Epithelial cell of esophagus (primary cell): ENCODE measurements at regions not wholly inside any gene's neighbourhood (a gene's known extent, or its start where the extent isn't known, plus 50 kb on each side); places are given as distances from the start of the nearest gene placed in this dataset.

Experiments
- DNase-seq: peaks from one replicate; pipeline ENCODE4 v3.0.0; 2010; ENCODE audit warnings: low read depth
- H3K4me3 ChIP-seq: 2 replicates; pipeline ENCODE4 v1.5.1; 2011; ENCODE audit warnings: mild to moderate bottlenecking, low read length, control low read depth
- TF ChIP-seq, protein P1 (sequence below): IDR thresholded peaks from 2 replicates; pipeline ENCODE4 v1.5.1; 2011; ENCODE audit warnings: low read depth, mild to moderate bottlenecking, low read length, control low read depth, inconsistent platforms; ENCODE audit not compliant: insufficient read depth; ENCODE audit errors: missing control alignments

DNA sequence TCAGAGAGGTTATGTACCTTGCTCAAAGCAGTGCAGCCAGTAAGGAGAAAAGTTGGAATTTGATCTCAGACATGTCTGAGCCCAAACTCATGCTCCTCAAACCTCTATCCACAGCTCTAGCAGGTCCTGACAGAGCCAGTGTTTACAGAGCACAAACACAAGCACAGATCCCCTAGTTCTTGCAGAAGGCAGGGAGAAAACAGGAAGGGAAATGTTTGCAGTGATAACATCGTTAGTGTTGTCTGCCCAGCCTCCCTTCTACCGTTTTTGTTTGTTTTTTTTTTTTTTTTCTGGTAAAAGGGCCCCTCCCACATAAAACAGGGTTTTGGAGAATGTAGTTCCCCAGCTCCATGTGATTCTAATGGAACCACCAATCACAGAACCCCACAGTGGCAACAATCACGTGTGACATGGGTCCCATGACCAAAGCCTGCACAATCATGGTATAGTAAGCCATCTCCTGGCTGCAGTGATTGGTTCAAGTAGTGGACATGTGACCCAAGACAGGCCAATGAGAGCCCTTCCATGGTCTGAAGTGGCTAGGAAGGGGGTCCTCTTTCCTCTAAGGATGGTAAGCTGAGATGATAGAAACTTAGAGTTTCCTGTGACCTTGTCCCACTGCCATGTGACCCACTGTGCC, 513.4 kb downstream of the MED13L start:
- DNase-seq, result peak; percentile 5
- TF ChIP-seq, protein P1, sequence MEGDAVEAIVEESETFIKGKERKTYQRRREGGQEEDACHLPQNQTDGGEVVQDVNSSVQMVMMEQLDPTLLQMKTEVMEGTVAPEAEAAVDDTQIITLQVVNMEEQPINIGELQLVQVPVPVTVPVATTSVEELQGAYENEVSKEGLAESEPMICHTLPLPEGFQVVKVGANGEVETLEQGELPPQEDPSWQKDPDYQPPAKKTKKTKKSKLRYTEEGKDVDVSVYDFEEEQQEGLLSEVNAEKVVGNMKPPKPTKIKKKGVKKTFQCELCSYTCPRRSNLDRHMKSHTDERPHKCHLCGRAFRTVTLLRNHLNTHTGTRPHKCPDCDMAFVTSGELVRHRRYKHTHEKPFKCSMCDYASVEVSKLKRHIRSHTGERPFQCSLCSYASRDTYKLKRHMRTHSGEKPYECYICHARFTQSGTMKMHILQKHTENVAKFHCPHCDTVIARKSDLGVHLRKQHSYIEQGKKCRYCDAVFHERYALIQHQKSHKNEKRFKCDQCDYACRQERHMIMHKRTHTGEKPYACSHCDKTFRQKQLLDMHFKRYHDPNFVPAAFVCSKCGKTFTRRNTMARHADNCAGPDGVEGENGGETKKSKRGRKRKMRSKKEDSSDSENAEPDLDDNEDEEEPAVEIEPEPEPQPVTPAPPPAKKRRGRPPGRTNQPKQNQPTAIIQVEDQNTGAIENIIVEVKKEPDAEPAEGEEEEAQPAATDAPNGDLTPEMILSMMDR, result no peak
- no peak overlapping the region for H3K4me3 ChIP-seq

DNA sequence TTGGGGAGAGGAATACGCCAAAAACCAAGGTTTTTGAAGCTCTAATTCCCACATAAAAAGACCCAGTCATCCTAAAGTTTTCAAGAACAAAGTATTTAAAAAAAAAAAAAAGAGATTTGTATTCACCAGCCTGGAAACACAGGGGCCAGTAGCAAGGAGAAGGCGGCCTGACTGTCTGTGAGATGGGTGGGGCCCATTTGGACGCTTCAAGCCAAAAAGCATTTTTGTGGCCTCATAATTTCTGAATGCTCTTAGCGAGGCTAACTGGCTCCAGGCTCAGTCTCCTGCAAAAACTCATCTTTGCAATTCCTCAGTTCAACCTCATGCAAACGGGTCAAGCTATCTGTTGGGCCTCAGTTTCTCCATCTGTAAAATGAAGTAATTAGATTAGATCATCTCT, 514.1 kb downstream of the MED13L start:
- DNase-seq, result no peak
- H3K4me3 ChIP-seq, result no peak overlapping the region

DNA sequence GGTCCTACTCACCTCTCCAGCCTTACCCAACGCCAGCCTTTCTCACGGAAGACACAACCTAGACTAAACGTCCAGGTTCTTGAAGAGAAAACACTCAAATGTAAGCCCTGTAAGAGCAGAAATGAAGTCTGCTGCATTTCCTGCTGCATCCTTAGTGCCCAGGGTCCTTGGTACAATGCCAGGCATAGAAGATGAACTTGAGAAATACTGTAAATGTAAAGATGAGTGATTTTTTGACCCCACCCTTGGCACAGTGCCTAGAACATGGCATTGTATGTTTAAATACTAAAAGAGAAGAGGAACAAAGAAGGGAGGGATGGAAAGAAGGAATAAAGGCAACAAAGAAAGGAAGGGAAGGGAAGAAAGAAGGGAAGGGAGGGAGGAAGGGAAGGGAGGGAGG, 514.6 kb downstream of the MED13L start:
- TF ChIP-seq, protein P1, result no peak
- H3K4me3 ChIP-seq, result no peak overlapping the region
- no peak for DNase-seq

More for the DNA sequence above, 514.1 kb downstream of the MED13L start:
- TF ChIP-seq, protein P1, result no peak

DNA sequence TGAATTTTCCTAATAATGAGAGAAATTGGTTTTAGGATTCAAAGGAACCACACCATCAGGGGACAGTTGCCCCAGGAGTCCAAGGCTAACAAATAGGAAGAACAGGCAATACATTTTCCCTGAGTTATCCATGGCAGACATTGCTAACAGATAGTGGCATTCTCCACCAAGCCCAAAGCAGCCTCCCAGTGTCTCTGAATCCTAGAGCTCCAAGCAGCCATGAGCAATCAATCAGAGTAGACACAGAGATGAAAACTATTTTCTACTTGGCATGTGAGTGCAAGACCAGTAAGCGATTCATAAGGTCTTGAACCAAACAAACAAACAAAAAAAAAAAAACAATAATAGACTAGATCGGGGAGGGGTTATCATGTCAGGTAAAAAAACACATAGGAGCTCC, 515.7 kb downstream of the MED13L start:
- H3K4me3 ChIP-seq, result no peak overlapping the region
- DNase-seq, result no peak
- TF ChIP-seq, protein P1, result no peak

DNA sequence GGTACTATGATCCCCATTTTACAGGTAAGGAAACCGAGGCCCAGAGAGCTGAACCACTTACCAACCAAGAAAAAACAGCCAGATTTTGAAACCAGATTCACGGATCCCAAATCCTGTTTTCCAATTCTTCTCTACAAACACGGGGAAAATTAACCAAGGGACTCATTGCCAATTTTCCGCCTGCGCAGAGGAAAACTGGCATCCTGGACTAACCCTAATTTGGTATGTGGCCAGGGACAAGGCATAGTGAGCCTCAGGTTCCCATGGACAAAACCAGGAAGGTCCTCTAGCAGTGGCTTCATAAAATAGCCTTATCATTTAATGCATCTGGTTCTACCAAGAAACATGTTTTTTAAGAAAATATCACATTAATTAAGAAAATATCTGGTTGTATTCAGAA, 517.3 kb downstream of the MED13L start:
- DNase-seq, result no peak
- H3K4me3 ChIP-seq, result no peak overlapping the region
- TF ChIP-seq, protein P1, result no peak

DNA sequence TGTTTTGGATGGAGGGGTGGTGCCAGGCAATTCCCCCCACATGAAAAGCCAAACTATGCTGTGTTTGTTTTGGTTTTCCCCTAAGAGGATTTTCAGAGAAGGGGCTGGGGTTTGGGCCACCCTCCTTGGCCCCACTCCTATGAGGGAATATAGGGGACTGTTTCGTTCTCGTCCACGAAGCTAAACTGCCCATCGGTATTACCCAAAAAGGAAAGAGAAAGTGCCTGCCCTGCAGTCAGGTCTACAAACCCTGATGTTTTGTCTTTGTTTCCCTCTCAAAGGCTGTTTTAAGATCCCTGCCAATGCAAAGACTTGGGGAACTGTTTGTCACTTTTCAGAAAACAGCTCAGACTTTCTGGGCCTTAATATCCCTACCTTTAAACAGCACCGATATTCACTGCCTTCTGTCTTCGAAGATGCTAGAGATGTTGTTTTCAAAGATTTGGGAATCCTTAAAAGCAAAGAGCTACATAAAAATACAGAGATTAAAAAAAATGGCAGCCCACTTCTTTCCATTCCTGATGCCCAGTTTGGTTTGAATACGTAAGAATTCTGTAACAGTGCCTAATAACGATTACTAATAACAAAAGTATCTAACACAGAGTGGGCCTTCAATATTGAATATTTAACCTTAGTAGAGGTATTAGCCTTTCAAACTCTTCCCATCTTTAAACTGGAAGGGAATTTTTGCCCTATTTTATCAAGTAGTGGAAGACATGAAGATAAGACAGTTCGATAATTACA, 518.4 kb downstream of the MED13L start:
- DNase-seq, result no peak
- TF ChIP-seq, protein P1, result no peak
- no peak overlapping the region for H3K4me3 ChIP-seq

DNA sequence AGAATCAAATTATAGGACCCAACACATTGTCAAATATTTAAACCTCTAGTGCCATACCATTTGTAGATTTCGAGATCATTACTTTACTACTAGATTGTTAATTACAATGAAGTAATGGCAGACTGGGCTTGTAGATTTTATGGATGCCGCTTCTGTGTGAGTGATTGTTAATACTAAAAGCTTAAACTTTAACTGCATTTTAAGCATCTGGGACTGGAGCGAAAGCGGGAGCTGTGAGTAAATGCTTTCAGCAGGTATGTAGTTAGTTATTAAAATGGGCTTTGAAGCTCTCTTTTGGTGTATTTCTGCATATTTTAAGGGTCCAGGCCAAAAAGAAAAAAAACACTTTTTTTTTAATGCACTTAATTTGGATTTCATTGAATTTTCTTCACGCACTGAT, 519.3 kb downstream of the MED13L start:
- TF ChIP-seq, protein P1, result no peak
- no peak for DNase-seq
- H3K4me3 ChIP-seq, result no peak overlapping the region
